HG03097 (cell line): ENCODE measurements at regions not wholly inside any gene's neighbourhood (a gene's known extent, or its start where the extent isn't known, plus 50 kb on each side); places are given as distances from the start of the nearest gene placed in this dataset.
"Not testable (repeated sequence)": the region's sequence is repeated elsewhere in the genome, so short reads cannot be mapped to it uniquely, and the experiment has no call there.

Source experiments
- ATAC-seq: cut with Tn5 transposase; IDR thresholded peaks from one replicate; pipeline ENCODE4 v1.9.1; 2021; ENCODE audit not compliant: unreplicated experiment, low FRiP score

- ATAC-seq, result not testable (repeated sequence)
Observed at GRCh38 chr4:60696062-60696461, 504.1 kb upstream of the ADGRL3 start.

- ATAC-seq, result no peak
Observed at GRCh38 chr4:60709061-60709460, 491.1 kb upstream of the ADGRL3 start.

- no peak for ATAC-seq
Observed at GRCh38 chr4:60718874-60719273, 481.3 kb upstream of the ADGRL3 start.

DNA sequence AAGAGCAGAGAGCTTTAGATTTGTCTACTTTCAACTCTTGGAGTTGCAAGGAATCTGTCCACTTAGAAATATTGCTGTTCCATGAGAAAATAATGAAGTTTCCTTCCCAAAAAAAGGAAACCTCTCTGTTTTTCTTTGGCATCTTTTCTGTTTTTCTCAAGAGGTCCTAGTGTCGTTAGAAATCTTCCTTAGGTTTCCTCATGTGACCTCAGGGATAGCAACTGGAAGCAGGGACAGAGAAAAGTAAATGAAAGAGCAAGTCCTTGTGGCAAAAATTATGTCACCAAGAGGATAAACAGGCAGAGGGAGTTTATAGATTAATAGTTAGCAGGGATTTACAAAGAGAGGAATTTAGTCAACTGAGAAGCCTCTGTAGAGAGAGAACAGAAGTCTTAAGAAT, 478.4 kb upstream of the ADGRL3 start:
- no peak for ATAC-seq

DNA sequence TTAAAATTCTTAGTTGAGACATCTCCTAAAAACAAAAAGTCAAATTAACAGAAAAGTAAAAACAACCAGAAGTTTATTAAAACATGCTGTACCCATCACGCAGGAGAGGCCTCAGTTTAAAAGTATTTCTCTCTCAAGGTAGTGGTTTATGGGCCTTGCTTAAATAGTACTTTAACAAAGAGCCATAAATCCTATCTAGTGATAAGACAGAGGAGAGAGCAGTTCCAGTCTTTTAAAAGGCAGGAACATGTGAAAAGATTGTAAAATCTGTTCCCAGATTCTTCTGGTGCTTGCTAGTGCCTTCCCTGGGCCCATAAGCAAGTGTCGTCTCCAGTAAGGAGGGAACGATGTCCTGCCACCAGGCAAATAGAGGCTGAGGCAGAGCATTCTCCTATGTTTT, 476.3 kb upstream of the ADGRL3 start:
- ATAC-seq, result no peak

DNA sequence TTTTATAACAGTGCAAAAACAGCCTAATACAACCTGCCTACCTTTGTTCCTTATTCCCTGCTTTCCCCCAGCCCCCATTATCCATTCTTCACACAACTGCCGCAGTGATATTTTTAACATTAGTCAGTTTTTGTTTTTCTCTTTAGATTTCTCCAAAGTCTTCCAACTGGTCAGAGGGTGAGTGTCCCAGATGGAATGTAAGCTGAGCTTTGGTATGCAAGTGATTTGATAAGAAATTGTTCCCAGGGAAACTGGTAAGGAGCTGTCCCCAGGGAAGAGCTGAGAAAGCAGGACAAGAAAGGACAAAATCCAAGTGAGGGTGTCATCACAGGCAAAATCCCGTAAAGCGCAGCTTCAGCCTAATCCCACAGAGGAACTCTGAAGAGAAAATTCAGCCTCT, 475.5 kb upstream of the ADGRL3 start:
- ATAC-seq, result no peak

- ATAC-seq, result no peak
Observed at GRCh38 chr4:60726779-60727178, 473.3 kb upstream of the ADGRL3 start.

- no peak for ATAC-seq
Observed at GRCh38 chr4:60729194-60729593, 470.9 kb upstream of the ADGRL3 start.

GRCh38 chr4:60729764-60730163, 470.4 kb upstream of the ADGRL3 start:
- not testable (repeated sequence) for ATAC-seq

DNA sequence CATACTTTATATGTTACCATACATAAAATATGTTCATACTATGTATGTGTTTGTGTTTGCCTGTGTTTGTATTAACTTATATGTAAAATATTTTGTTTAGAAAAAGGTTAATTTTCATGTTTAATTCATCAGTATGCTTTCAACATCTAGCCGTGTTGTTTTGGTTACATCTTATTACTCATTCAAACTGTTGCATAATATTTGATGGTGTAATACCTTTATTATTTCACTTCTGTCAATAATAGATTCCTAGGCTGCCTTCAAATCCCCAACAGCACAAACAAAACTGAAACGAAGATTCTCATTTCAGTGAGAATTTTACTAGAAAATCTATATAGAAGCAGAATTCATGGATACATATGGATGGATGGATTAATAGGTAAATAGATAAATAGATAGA, 462.3 kb upstream of the ADGRL3 start:
- no peak for ATAC-seq

GRCh38 chr4:60743654-60744053, 456.5 kb upstream of the ADGRL3 start:
- no peak for ATAC-seq

DNA sequence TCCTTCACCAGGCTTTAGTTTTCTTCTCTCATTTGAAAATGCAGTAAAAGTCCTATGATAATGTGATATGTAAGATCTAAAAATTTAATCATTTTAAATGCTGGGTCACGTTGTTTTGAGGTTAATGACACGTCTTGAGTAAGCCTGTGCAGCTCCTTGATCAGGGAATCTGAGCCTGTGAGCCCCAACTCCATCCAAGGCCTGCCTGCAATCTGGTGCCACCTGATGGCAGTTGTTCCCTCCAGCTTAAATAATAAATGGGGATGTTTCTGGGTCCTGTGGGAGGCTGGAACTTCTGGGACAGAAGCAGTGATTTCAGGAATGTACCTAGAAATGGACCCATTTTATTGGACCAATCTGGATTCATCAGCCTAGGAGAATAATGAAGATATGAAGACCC, 455.4 kb upstream of the ADGRL3 start:
- no peak for ATAC-seq

- ATAC-seq, result no peak
Observed at GRCh38 chr4:60745800-60746571, 454.1 kb upstream of the ADGRL3 start.

- ATAC-seq, result no peak
Observed at GRCh38 chr4:60750962-60751361, 449.2 kb upstream of the ADGRL3 start.

GRCh38 chr4:60757986-60758680, 442.0 kb upstream of the ADGRL3 start:
- no peak for ATAC-seq

- no peak for ATAC-seq
Observed at GRCh38 chr4:60759518-60760245, 440.4 kb upstream of the ADGRL3 start.

DNA sequence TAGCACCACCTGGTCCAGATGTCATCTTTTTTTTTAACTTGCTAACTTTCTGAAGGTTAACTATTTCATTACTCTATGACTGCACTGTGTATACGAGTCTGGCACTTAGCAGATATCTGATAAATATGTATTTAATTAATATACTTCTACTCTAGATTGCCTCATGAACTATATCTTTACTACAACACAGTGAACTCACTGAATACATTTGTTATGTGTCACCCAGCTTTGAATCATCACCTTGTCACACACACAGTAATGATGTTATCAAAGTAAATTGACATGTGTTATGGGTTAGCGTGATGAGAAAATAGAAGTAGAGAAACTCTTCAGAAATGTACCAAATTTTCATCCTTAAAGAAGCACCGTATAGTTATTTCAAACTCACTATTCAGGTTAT, 419.3 kb upstream of the ADGRL3 start:
- ATAC-seq, result no peak

DNA sequence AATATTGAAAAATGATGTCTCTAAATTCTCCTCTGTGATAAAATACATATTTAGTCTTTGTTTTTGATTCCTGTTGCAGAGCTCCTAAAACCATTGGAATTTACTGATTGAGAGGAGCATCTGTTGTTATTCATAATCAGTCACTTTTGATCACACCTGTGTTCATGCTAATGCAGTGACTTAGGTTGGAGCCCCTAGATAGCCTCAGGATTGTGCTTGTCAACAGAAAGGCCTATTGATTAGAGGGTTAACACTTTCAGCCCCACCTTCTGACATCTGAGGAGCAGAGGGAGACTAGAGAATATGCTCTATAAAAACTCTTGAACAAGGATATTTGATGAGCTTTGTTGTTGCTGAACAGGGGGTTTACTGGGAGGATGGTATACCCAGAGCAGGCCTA, 409.5 kb upstream of the ADGRL3 start:
- no peak for ATAC-seq

DNA sequence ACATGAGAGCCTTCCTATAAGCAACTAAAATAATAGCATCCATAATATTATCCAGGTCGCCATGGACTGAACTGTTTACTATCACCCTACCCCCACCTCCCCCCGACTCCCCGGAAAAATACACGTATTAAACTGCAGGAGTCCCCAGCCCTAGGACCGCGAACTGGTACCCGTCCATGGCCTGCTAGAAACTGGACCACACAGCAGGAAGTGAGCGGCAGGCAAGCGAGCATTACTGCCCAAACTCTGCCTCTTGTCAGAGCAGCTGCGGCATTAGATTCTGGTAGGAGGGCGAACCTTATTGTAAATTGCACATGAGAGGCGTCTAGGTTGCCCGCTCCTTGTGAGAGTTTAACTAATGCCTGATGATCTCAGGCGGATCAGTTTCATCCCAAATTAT, 405.8 kb upstream of the ADGRL3 start:
- no peak for ATAC-seq

- no peak for ATAC-seq
Observed at GRCh38 chr4:60799214-60799613, 400.9 kb upstream of the ADGRL3 start.

DNA sequence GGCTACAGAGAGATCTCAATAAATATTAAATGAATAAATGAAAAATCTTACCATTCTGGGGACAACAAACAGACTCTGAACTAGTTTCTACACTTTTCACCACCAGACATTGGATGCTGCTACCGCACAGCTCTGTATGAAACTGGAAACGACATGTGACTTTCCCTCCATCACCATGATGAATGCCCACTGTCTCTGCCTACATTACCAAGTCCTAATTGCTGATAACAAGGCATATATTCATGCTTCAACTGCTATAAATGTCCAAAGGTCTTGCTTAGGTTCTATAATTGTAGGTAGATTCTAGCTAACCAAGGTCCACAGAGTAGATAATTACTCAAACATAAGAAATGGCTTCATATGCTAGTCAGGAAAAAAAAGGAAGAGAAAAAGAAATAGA, 399.4 kb upstream of the ADGRL3 start:
- no peak for ATAC-seq
